AG04449 (cell line): ENCODE measurements at regions not wholly inside any gene's neighbourhood (a gene's known extent, or its start where the extent isn't known, plus 50 kb on each side); places are given as distances from the start of the nearest gene placed in this dataset.

ENCODE experiments used
- CTCF ChIA-PET: fragments of 350-600 bp; formaldehyde crosslinking; extraction: SDS; loops from one replicate; lab custom pipeline; 2021; ENCODE audit warnings: antibody characterized with exemption; lab: Yijun Ruan, JAX
- POLR2A ChIA-PET: fragments of 400-600, 350-600 bp; formaldehyde crosslinking; extraction: SDS; loops from one replicate; lab custom pipeline; 2020; ENCODE audit warnings: antibody characterized with exemption, inconsistent platforms; lab: Yijun Ruan, JAX
- DNase-seq: peaks from one replicate; pipeline ENCODE4 v3.0.0-alpha.2; 2010; ENCODE audit warnings: low read depth, low spot score
- H3K4me3 ChIP-seq: 2 replicates; pipeline ENCODE4 v1.5.1; 2011; ENCODE audit warnings: low read depth, mild to moderate bottlenecking, control low read depth, low read length
- CTCF ChIP-seq: IDR thresholded peaks from one replicate; pipeline ENCODE4 v1.5.1; 2011; ENCODE audit warnings: mild to moderate bottlenecking, moderate library complexity, low read length, control low read depth, inconsistent platforms; ENCODE audit not compliant: insufficient read depth; ENCODE audit errors: missing control alignments

GRCh38 chr2:198347946-198348345, 543.6 kb downstream of the PLCL1 start:
- ChIA-PET POLR2A (no interaction called here), CTCF (interaction anchor here (0.7 to 1.9 kb wide), 5 partner anchors 9 to 1392 kb away, joined by 3 to 6 read pairs (median 4); no protein-coding TSS in a partner anchor)
- TF ChIP-seq CTCF: no peak
- no peak overlapping the region for H3K4me3 ChIP-seq
- no peak for DNase-seq

- POLR2A ChIA-PET: no interaction called here
- DNase-seq: no peak
- TF ChIP-seq CTCF: no peak
- CTCF ChIA-PET: interaction anchor here (0.7 to 1.9 kb wide), 6 partner anchors 10 to 1392 kb away, joined by 3 to 6 read pairs (median 4); no protein-coding TSS in a partner anchor
- no peak overlapping the region for H3K4me3 ChIP-seq
These were observed 543.0 kb downstream of the PLCL1 start for GRCh38 chr2:198347349-198347748.

GRCh38 chr2:198343471-198343870, 539.1 kb downstream of the PLCL1 start:
- DNase-seq: no peak
- no peak overlapping the region for H3K4me3 ChIP-seq
- TF ChIP-seq CTCF: no peak
- ChIA-PET CTCF (no interaction called here), POLR2A (no interaction called here)

GRCh38 chr2:198340846-198341245, 536.5 kb downstream of the PLCL1 start:
- DNase-seq: no peak
- H3K4me3 ChIP-seq: no peak overlapping the region
- TF ChIP-seq CTCF: no peak
- POLR2A ChIA-PET: no interaction called here
- CTCF ChIA-PET: interaction anchor here (1.0 to 1.5 kb wide), 4 partner anchors 12 to 1148 kb away, joined by 3 to 6 read pairs (median 4); no protein-coding TSS in a partner anchor

- no peak for TF ChIP-seq CTCF
- DNase-seq: no peak
- CTCF ChIA-PET: no interaction called here
- no peak overlapping the region for H3K4me3 ChIP-seq
- POLR2A ChIA-PET: no interaction called here
These were observed 534.7 kb downstream of the PLCL1 start for GRCh38 chr2:198339116-198339515.

- DNase-seq: no peak
- ChIA-PET POLR2A (no interaction called here), CTCF (interaction anchor here (0.7 to 1.5 kb wide), 2 partner anchors 10 to 1296 kb away, joined by 3 read pairs; no protein-coding TSS in a partner anchor)
- no peak for TF ChIP-seq CTCF
- no peak overlapping the region for H3K4me3 ChIP-seq
These were observed 533.0 kb downstream of the PLCL1 start for GRCh38 chr2:198337368-198337767.
